RWPE2 (cell line): ENCODE measurements at regions not wholly inside any gene's neighbourhood (a gene's known extent, or its start where the extent isn't known, plus 50 kb on each side); places are given as distances from the start of the nearest gene placed in this dataset.

Experiments used
- ATAC-seq: fragments of 200-7000 bp; cut with Tn5 transposase; 3 replicates; pipeline ENCODE4 v1.9.1; 2021; ENCODE audit warnings: low read depth
- DNase-seq: peaks from one replicate; pipeline ENCODE4 v3.0.0-alpha.2; 2020; ENCODE audit warnings: low spot score
- H3K27ac ChIP-seq: fragments of 450-650 bp; 2 replicates; pipeline ENCODE4 v1.5.1; 2017; ENCODE audit warnings: mild to moderate bottlenecking; ENCODE audit not compliant: poor library complexity, severe bottlenecking
- H3K27me3 ChIP-seq: fragments of 250-450 bp; sonication (Bioruptor Pico); 2 replicates; pipeline ENCODE4 v1.5.1; 2021; ENCODE audit warnings: mild to moderate bottlenecking, moderate library complexity; ENCODE audit not compliant: insufficient read depth, poor library complexity, severe bottlenecking
- H3K36me3 ChIP-seq: fragments of 250-450 bp; sonication (Bioruptor Pico); 2 replicates; pipeline ENCODE4 v1.5.1; 2020; ENCODE audit warnings: low read depth, mild to moderate bottlenecking, moderate library complexity
- H3K4me1 ChIP-seq: fragments of 250-450 bp; sonication (Bioruptor Pico); 2 replicates; pipeline ENCODE4 v1.5.1; 2021; ENCODE audit warnings: mild to moderate bottlenecking, moderate library complexity; ENCODE audit not compliant: insufficient read depth, poor library complexity, severe bottlenecking
- H3K4me3 ChIP-seq: fragments of 250-450 bp; sonication (Bioruptor Pico); 2 replicates; pipeline ENCODE4 v1.5.1; 2021; ENCODE audit warnings: mild to moderate bottlenecking, moderate library complexity; ENCODE audit not compliant: severe bottlenecking
- H3K9me3 ChIP-seq: fragments of 250-450 bp; sonication (Bioruptor Pico); 2 replicates; pipeline ENCODE4 v1.5.1; 2021; ENCODE audit warnings: mild to moderate bottlenecking, moderate library complexity; ENCODE audit not compliant: severe bottlenecking
- TF ChIP-seq, protein P1 (sequence below): fragments of 450-650 bp; IDR thresholded peaks from one replicate; pipeline ENCODE4 v1.5.1; 2017; ENCODE audit warnings: mild to moderate bottlenecking, moderate library complexity; ENCODE audit not compliant: poor library complexity, severe bottlenecking

DNA sequence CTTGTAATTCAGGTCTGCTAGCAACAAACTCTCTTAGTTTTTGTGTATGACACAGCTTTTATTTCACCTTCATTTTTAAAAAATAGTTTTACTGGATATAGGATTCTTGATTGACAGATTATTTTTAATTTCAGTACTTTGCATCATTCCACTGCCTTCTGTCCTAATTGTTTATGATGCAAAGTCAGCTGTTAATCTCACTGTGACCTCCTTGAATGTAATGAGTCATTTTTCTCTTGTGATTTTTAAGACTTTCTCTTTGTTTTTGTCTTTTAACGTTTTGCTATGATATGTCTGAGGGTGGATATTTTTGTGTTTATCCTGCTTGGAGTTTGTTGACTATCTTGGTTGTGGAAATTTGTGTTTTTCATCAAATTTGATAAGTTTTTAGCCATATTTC lies 126.3 kb upstream of the FBXO33 start:
- no peak overlapping the region for H3K27ac ChIP-seq
- H3K9me3 ChIP-seq, result peaks cover 6% of the 10 kb centered on the region
- TF ChIP-seq, protein P1, sequence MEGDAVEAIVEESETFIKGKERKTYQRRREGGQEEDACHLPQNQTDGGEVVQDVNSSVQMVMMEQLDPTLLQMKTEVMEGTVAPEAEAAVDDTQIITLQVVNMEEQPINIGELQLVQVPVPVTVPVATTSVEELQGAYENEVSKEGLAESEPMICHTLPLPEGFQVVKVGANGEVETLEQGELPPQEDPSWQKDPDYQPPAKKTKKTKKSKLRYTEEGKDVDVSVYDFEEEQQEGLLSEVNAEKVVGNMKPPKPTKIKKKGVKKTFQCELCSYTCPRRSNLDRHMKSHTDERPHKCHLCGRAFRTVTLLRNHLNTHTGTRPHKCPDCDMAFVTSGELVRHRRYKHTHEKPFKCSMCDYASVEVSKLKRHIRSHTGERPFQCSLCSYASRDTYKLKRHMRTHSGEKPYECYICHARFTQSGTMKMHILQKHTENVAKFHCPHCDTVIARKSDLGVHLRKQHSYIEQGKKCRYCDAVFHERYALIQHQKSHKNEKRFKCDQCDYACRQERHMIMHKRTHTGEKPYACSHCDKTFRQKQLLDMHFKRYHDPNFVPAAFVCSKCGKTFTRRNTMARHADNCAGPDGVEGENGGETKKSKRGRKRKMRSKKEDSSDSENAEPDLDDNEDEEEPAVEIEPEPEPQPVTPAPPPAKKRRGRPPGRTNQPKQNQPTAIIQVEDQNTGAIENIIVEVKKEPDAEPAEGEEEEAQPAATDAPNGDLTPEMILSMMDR, result no peak
- no peak for ATAC-seq
- H3K4me3 ChIP-seq, result no peak overlapping the region
- H3K36me3 ChIP-seq, result no peaks in the 10 kb centered on the region
- H3K4me1 ChIP-seq, result no peaks in the 10 kb centered on the region
- no peaks in the 10 kb centered on the region for H3K27me3 ChIP-seq
- no peak for DNase-seq

DNA sequence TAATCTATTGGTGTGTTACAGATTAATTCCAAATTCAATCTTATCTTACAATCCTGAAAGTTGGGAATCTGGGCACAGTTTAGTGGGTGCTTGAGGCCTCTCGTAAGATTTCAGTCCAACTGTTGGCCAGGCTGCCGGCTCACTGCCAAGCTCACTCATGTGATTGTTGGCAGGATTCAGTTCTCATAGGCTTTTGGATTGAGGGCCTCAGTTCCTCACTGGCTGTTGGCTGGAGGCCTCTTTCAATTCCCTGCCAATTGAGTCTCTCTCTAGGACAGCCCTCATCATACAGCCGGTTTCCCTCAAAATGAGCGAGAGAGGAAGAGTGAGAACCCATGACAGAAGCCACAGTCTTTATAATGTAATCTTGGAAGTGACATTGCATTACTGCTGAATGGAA lies 123.5 kb upstream of the FBXO33 start:
- DNase-seq, result no peak
- H3K9me3 ChIP-seq, result peaks cover 6% of the 10 kb centered on the region
- no peak overlapping the region for H3K4me3 ChIP-seq
- no peaks in the 10 kb centered on the region for H3K4me1 ChIP-seq
- ATAC-seq, result no peak
- no peaks in the 10 kb centered on the region for H3K27me3 ChIP-seq
- no peak overlapping the region for H3K27ac ChIP-seq
- no peaks in the 10 kb centered on the region for H3K36me3 ChIP-seq
- TF ChIP-seq, protein P1, result no peak

DNA sequence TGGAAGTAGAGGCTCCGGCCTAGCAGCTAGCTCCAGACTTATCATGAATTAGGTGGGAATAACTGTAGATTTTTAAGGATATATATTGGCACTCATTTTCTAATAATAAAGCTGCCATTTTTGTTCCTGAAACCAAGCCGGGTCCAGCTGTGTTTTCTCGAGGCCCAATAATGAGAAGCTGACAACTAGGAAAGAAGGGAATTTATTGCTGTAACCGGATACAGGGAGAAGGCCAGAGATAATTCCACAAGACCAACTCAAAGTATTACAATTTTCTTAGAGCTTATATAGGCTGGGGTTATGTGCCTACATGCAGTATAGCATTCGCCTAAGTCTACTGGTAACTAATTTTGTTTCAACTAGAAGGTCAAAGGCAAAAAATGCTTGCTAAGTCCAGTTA lies 122.3 kb upstream of the FBXO33 start:
- no peaks in the 10 kb centered on the region for H3K4me1 ChIP-seq
- no peak for ATAC-seq

DNA sequence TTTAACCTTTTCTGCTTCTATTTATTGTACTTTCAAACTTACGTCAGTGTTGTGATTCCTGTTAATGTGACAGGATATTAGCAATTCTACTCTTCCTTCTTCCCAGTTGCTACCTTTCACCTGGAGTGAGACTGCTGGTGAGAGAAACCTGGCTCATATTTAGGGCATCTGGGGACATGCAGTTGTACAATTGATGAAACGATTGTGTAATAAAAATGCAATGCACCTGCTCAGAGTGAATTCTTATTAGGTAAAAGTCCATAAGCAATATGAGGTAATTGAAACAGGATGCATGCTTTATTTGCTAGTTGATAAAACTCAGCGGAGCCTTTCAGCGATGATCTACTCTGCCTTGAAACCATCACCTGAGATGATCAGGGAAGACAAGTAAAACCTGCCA lies 116.1 kb upstream of the FBXO33 start:
- Histone ChIP-seq H3K9me3 (peaks cover 4% of the 10 kb centered on the region), H3K4me1 (no peaks in the 10 kb centered on the region), H3K27ac (no peak overlapping the region), H3K36me3 (no peaks in the 10 kb centered on the region), H3K4me3 (no peak overlapping the region), H3K27me3 (no peaks in the 10 kb centered on the region)
- DNase-seq (no peak), ATAC-seq (no peak)
- TF ChIP-seq, protein P1, result no peak

More for the DNA sequence above, 122.3 kb upstream of the FBXO33 start:
- TF ChIP-seq, protein P1, result no peak
- no peaks in the 10 kb centered on the region for H3K27me3 ChIP-seq
- peaks cover 6% of the 10 kb centered on the region for H3K9me3 ChIP-seq
- no peak overlapping the region for H3K27ac ChIP-seq
- DNase-seq, result no peak
- H3K4me3 ChIP-seq, result no peak overlapping the region
- no peaks in the 10 kb centered on the region for H3K36me3 ChIP-seq

DNA sequence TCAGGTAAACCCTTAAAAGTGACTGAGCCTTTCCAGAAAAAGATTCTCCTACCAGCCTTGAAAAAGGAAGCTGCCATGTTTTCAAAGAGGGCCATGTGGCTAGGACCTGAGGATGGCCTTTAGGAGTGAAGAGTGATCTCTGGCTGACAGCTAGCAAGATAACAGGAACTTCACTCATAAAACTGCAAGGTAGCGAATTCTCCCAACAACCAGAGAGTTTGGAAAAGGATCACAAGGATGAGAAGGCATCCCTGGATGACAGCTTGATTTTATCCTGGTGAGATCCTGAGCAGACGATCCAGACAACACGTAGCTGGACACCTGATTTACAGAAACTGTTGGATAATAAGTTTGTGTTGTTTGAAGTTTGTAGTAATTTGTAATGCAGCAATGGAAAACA lies 115.6 kb upstream of the FBXO33 start:
- TF ChIP-seq, protein P1, result no peak
- H3K36me3 ChIP-seq, result no peaks in the 10 kb centered on the region
- H3K27ac ChIP-seq, result no peak overlapping the region
- ATAC-seq (no peak), DNase-seq (no peak)
- H3K4me3 ChIP-seq, result no peak overlapping the region
- no peaks in the 10 kb centered on the region for H3K4me1 ChIP-seq
- peaks cover 4% of the 10 kb centered on the region for H3K9me3 ChIP-seq
- H3K27me3 ChIP-seq, result no peaks in the 10 kb centered on the region
